Small intestine (tissue), 7 donors: ENCODE measurements at regions not wholly inside any gene's neighbourhood (a gene's known extent, or its start where the extent isn't known, plus 50 kb on each side); places are given as distances from the start of the nearest gene placed in this dataset.

ENCODE experiments used
- DNase-seq, 2 donors: peaks; one replicate each; pipeline versions ENCODE4 v3.0.0 to v3.0.0-alpha.2; 2013
- FAIRE-seq: peaks from 2 replicates; lab custom pipeline; 2012; peaks lifted over from hg19 to GRCh38; lab: Jason Lieb, UNC
- H3K27ac ChIP-seq, 3 donors: one replicate each; pipeline ENCODE4 v1.5.1; 2013; ENCODE audit warnings: low read length in 2 of 3, mild to moderate bottlenecking in 2 of 3, control low read depth in 1 of 3, inconsistent platforms in 1 of 3, low read depth in 1 of 3, moderate library complexity in 1 of 3
- H3K27me3 ChIP-seq, 3 donors: one replicate each; pipeline ENCODE4 v1.6.1; 2013; ENCODE audit warnings: low read length in 3 of 3, inconsistent platforms in 1 of 3; ENCODE audit not compliant: control insufficient read depth in 3 of 3, insufficient read depth in 3 of 3
- H3K36me3 ChIP-seq, 3 donors: one replicate each; pipeline ENCODE4 v1.6.1; 2013; ENCODE audit warnings: low read length in 3 of 3, inconsistent platforms in 1 of 3, low read depth in 1 of 3, mild to moderate bottlenecking in 1 of 3, moderate library complexity in 1 of 3; ENCODE audit not compliant: control insufficient read depth in 3 of 3, insufficient read depth in 2 of 3
- H3K4me1 ChIP-seq, 3 donors: one replicate each; pipeline ENCODE4 v1.6.1; 2013; ENCODE audit warnings: low read length in 2 of 3, inconsistent platforms in 1 of 3, low read depth in 1 of 3, mild to moderate bottlenecking in 1 of 3, moderate library complexity in 1 of 3; ENCODE audit not compliant: control insufficient read depth in 3 of 3, insufficient read depth in 2 of 3
- H3K4me3 ChIP-seq, 3 donors: one replicate each; pipeline ENCODE4 v1.5.1; 2013; ENCODE audit warnings: low read length in 3 of 3, control low read depth in 1 of 3, inconsistent platforms in 1 of 3, low read depth in 1 of 3, mild to moderate bottlenecking in 1 of 3, moderate library complexity in 1 of 3
- H3K9me3 ChIP-seq, 2 donors: one replicate each; pipeline ENCODE4 v1.6.1; 2013; ENCODE audit warnings: low read depth in 1 of 2, low read length in 1 of 2; ENCODE audit not compliant: control insufficient read depth in 2 of 2, insufficient read depth in 1 of 2
- WGBS, 3 donors: extraction: QIAGEN DNeasy Blood & Tissue Kit; methylation state at CpG; one replicate each; pipeline ENCODE4 v1.1.7; 2013; 5-methylcytosine and 5-hydroxymethylcytosine counted together
- donor health status: healthy with polysubstance abuse.
- donor health status: control.
- donor health status: control.
- donor health status: Bipolar disorder and iron deficiency.
- donor health status: healthy.

DNA sequence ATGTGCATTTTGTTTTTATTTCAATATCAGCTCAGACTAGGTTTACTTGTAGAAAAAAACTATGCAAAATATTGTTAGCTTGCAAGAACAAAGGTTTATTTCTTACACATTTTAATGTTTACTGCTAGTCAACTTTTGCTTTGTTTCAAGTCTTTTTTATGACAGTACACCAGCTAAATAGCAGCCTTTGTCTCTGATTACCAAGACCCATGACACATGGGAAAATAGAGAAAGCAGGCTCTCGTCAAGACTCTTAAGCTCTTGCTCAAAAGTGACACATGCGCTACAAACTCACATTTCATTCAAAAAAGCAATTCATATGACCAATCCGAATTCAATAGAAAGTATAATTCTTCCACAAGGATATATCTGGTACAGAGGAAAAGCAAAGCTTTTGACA, 642.3 kb upstream of the SLITRK1 start:
- 68 to 73% (median 70%) methylated on average over 3 of the region's 3 CpGs for WGBS, 3 donors
- DNase-seq: no peak
- no peaks in the 10 kb centered on the region for H3K4me1 ChIP-seq
- no peaks in the 10 kb centered on the region for H3K27me3 ChIP-seq
- no peak overlapping the region for H3K27ac ChIP-seq
- no peak for FAIRE-seq
- no peak overlapping the region for H3K4me3 ChIP-seq
- H3K36me3 ChIP-seq: no peaks in the 10 kb centered on the region
- peaks cover 0 to 4% of the 10 kb centered on the region in 2 donors for H3K9me3 ChIP-seq

DNA sequence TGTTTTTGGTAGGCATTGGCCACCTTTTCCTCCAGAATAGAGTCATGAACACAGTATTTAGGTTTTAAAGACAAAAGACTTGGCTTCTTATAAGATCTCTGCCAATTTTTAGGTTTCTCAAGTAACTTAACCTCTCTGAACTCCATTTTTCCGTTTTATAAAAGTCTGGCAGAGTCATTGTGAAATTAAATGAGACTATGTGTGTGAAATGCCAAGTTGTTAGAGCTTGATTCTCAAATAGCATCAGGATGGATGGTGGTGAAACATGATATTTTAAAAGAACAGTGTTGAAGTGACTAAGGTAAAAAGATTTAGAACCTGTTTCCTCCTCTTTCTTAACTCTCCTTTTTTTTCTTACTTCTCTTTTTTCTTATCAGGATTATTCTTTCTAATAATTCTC, 617.7 kb upstream of the SLITRK1 start:
- no peaks in the 10 kb centered on the region for H3K4me1 ChIP-seq
- no peak for DNase-seq
- peaks cover 0 to 5% of the 10 kb centered on the region in 2 donors for H3K9me3 ChIP-seq
- FAIRE-seq: no peak
- 26 to 58% (median 47%) methylated on average over 1 of the region's 1 CpG for WGBS, 3 donors
- H3K27ac ChIP-seq: no peak overlapping the region
- no peak overlapping the region for H3K4me3 ChIP-seq
- H3K27me3 ChIP-seq: no peaks in the 10 kb centered on the region
- H3K36me3 ChIP-seq: no peaks in the 10 kb centered on the region

DNA sequence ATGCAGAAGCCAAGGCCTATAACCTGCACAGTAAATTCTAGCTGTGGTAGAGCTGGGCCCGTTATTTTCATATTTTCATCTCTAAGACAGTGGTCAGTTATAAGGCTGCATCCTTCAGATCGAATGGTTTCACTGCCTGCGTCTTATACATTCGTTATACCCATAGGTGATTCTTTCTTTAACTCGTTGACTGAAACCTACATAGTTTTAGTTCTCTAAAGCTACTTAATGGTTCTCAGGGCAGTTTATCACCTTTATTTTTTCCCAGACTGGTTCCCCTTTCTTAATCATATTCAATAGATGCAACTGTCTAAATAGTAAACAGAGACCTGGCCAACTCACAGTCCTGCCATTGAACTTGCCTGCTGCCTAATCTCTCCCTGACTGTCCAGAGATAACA, 615.3 kb upstream of the SLITRK1 start:
- H3K4me3 ChIP-seq: no peak overlapping the region
- peaks cover 0 to 5% of the 10 kb centered on the region in 2 donors for H3K9me3 ChIP-seq
- 77 to 84% (median 81%) methylated on average over 5 of the region's 5 CpGs for WGBS, 3 donors
- no peaks in the 10 kb centered on the region for H3K27me3 ChIP-seq
- FAIRE-seq: no peak
- DNase-seq: no peak
- no peaks in the 10 kb centered on the region for H3K36me3 ChIP-seq
- H3K27ac ChIP-seq: no peak overlapping the region
- no peaks in the 10 kb centered on the region for H3K4me1 ChIP-seq

GRCh38 chr13:84491952-84492351, 609.7 kb upstream of the SLITRK1 start:
- 88 to 91% (median 90%) methylated on average over 4 of the region's 4 CpGs for WGBS, 3 donors
- H3K9me3 ChIP-seq: peaks cover 0 to 5% of the 10 kb centered on the region in 2 donors
- H3K4me3 ChIP-seq: no peak overlapping the region
- FAIRE-seq (no peak), DNase-seq (no peak)
- no peak overlapping the region for H3K27ac ChIP-seq
- H3K27me3 ChIP-seq: no peaks in the 10 kb centered on the region
- H3K4me1 ChIP-seq: no peaks in the 10 kb centered on the region
- H3K36me3 ChIP-seq: no peaks in the 10 kb centered on the region

DNA sequence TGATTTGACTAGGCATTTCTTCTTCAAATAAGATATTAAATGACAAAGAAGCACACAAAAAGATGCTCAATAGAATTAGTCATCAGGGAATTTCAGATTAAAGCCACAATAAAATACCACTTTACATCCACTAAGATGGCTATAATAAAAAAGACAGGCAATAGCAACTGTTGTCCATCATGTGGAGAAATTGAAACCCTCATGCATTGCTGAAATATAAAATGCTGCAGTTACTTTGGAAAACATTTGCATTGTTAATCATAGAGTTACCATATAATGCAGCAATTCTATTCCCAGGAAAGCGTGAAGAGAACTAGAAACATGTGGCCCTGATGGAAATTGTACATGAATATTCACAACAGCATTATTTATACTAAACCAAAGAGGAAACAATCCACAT, 605.5 kb upstream of the SLITRK1 start:
- peaks cover 0 to 5% of the 10 kb centered on the region in 2 donors for H3K9me3 ChIP-seq
- WGBS, 3 donors: 82 to 88% (median 84%) methylated on average over 1 of the region's 1 CpG
- H3K4me1 ChIP-seq: no peaks in the 10 kb centered on the region
- FAIRE-seq (no peak), DNase-seq (no peak)
- no peaks in the 10 kb centered on the region for H3K27me3 ChIP-seq
- no peak overlapping the region for H3K27ac ChIP-seq
- no peaks in the 10 kb centered on the region for H3K36me3 ChIP-seq
- H3K4me3 ChIP-seq: no peak overlapping the region

DNA sequence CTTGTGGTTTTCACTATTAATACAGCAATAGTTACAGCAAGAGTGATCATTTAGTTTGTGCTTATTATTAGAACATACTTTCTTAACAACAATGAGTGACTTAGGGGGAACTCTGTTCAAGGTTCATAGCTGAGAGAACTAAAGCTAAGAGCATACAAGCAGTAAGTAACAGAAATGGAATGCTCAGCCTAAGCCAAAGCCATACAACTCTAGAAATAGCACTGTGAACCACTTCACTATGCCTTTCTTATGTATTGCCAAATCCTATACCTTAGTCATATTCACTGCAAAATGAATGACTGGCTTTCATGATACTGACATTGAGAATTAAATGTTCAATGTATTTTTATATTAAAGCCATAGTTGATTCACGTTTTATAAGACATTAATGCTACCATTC, 599.7 kb upstream of the SLITRK1 start:
- no peak for DNase-seq
- 60 to 82% (median 64%) methylated on average over 1 of the region's 1 CpG for WGBS, 3 donors

GRCh38 chr13:84479656-84480055, 597.4 kb upstream of the SLITRK1 start:
- Histone ChIP-seq H3K36me3 (no peaks in the 10 kb centered on the region), H3K4me3 (no peak overlapping the region), H3K27me3 (no peaks in the 10 kb centered on the region), H3K27ac (no peak overlapping the region), H3K9me3 (no peaks in the 10 kb centered on the region), H3K4me1 (no peaks in the 10 kb centered on the region)
- DNase-seq: no peak
- WGBS, 3 donors: 82 to 91% (median 87%) methylated on average over 1 of the region's 1 CpG
- FAIRE-seq: no peak

More for the DNA sequence above, 599.7 kb upstream of the SLITRK1 start:
- H3K27ac ChIP-seq: no peak overlapping the region
- no peak overlapping the region for H3K4me3 ChIP-seq
- H3K27me3 ChIP-seq: no peaks in the 10 kb centered on the region
- H3K9me3 ChIP-seq: no peaks in the 10 kb centered on the region
- H3K36me3 ChIP-seq: no peaks in the 10 kb centered on the region
- no peak for FAIRE-seq
- H3K4me1 ChIP-seq: no peaks in the 10 kb centered on the region

- FAIRE-seq: no peak
- Histone ChIP-seq H3K36me3 (no peaks in the 10 kb centered on the region), H3K4me3 (no peak overlapping the region), H3K9me3 (no peaks in the 10 kb centered on the region), H3K27me3 (no peaks in the 10 kb centered on the region), H3K4me1 (no peaks in the 10 kb centered on the region), H3K27ac (no peak overlapping the region)
- no peak for DNase-seq
These were observed 588.3 kb upstream of the SLITRK1 start for GRCh38 chr13:84470528-84470927.

DNA sequence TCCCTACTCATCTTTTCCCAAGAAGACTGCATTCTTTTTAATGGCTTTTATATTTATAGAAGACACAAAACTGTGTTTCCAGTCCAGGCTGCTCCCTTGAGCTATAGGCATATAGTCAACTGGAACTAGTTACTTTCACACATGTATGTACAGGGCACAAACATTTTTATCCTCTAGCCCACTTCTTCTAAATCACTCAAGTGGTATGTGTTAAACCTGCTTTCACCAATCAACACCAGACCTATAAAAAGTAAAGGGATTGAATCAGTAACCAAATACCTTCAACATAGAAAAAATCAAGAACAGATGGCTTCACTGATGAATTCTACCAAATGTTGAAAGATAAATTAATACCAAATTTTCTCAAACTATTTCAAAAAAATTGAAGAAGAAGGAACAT, 584.2 kb upstream of the SLITRK1 start:
- no peaks in the 10 kb centered on the region for H3K9me3 ChIP-seq
- DNase-seq: no peak
- H3K36me3 ChIP-seq: no peaks in the 10 kb centered on the region
- H3K4me1 ChIP-seq: no peaks in the 10 kb centered on the region
- H3K4me3 ChIP-seq: no peak overlapping the region
- no peak overlapping the region for H3K27ac ChIP-seq
- FAIRE-seq: no peak
- H3K27me3 ChIP-seq: no peaks in the 10 kb centered on the region
